ENCODE measurements at regions not wholly inside any gene's neighbourhood (a gene's known extent, or its start where the extent isn't known, plus 50 kb on each side); places are given as distances from the start of the nearest gene placed in this dataset.

GRCh38 chr5:135136546-135136945 lies 102.5 kb upstream of the PITX1 start:
- no peak for TF ChIP-seq YY1 (IDR thresholded peaks at IDR 0.05; ENCODE audit: low read depth)
- no peak for TF ChIP-seq JUND (IDR thresholded peaks at IDR 0.05)
- TF ChIP-seq EP300 (IDR thresholded peaks at IDR 0.05; ENCODE audit: borderline replicate concordance in 1 of 2, low read depth in 1 of 2, low read length in 1 of 2): no peak
- TF ChIP-seq FOXM1 (IDR thresholded peaks at IDR 0.05; ENCODE audit: low read depth): no peak
- no peak for TF ChIP-seq MAX (IDR thresholded peaks at IDR 0.05; ENCODE audit: low read depth)
- TF ChIP-seq CTCF (IDR thresholded peaks at IDR 0.05): no peak
- TF ChIP-seq POLR2AphosphoS5 (IDR thresholded peaks at IDR 0.05; ENCODE audit: low read depth, low read length): no peak
- no peak for TF ChIP-seq RFX5 (IDR thresholded peaks at IDR 0.05; ENCODE audit: low read length)
- no peak for TF ChIP-seq NRF1 (IDR thresholded peaks at IDR 0.05; ENCODE audit: low read depth, low read length)
- TF ChIP-seq EZH2phosphoT487 (IDR thresholded peaks at IDR 0.05; ENCODE audit: borderline replicate concordance, low read depth): no peak
- TF ChIP-seq REST (IDR thresholded peaks at IDR 0.05; ENCODE audit: low read depth, low read length): no peak
